ENCODE measurements at regions not wholly inside any gene's neighbourhood (a gene's known extent, or its start where the extent isn't known, plus 50 kb on each side); places are given as distances from the start of the nearest gene placed in this dataset.

DNA sequence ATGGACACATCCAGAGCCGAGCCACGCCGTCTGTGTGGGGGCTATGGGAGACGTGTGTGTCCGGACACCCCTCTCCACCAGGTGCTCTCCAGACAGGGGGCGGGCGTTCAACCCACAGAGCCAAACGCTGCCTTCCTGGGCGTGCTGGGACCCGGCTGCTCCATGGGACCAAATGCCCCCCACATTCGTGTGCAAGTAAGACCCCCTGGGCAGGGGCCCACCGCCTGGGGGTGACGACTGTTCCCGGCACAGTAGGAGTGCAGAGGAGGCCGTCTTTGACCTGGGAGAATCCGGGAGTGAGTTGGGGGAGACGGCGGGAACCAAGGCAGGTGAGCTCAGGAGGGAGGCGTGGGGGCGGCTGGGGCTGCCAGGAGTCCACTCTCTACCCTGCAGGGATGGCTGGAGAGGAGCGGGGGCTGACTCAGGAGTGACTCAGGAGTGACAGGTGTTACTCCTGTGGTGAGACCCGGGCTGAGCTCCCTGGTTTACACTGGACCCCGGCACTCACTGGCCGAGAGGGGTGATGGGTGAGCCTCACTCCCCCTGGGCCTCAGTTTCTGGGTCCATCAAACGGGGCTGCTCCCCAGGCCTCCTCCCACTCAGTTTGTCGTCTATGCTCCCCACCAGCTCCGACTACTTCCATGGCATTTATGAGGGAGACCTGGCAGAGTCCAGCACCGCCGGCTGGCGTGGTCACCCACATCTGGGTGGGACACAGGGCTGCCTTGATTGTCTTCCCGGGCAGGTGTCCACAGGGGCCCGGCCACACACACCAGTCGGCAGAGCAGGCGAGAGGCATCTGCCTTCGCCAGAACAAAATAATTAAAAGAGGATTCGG, 95.0 kb downstream of the MICALL2 start (continued):
- TF ChIP-seq, protein P1, sequence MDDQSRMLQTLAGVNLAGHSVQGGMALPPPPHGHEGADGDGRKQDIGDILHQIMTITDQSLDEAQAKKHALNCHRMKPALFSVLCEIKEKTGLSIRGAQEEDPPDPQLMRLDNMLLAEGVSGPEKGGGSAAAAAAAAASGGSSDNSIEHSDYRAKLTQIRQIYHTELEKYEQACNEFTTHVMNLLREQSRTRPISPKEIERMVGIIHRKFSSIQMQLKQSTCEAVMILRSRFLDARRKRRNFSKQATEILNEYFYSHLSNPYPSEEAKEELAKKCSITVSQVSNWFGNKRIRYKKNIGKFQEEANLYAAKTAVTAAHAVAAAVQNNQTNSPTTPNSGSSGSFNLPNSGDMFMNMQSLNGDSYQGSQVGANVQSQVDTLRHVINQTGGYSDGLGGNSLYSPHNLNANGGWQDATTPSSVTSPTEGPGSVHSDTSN (IDR thresholded peaks at IDR 0.05) = no peak

DNA sequence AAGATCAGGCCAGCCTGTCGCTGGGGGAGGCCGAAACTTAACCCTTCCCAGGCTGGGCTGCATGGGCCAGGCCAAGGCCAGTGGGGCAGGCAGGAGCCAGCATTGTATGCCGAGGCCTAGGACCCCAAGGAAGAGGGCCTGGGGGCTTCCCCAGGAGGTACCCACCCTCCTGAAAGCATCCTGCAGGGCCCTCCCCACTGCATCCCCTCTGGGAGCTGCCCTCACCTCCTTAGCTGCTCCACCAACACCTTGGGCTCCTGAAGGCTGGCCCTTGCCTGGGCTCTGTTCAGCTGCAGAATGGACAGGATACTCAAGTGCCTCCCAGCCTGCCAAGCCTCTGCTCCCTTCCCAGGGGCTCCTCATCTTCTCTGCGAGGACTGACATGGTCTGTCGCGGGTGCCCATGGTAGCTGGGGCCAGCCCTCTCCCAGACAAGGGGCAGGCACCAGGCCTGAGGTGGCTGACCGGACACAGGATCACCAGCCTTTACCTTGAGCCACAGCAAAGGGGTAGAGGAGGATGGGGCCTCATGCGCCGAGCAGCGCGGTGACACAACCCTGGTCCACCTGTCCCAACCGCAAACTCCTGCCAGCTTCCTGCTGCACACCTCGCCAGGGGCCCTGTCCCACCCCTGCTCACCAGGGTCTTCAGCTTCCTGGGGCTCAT, 94.2 kb downstream of the MICALL2 start:
- Histone ChIP-seq H3K36me3 (replicated peaks in 1 of 2; ENCODE audit: control insufficient read depth in 1 of 2, insufficient read depth in 2 of 2, low read length in 1 of 2) (no peaks in the 10 kb centered on the region), H3K79me2 (ENCODE audit: insufficient read depth) (no peaks in the 10 kb centered on the region), H3K4me2 (no peak overlapping the region), H4K20me1 (ENCODE audit: insufficient read depth) (peaks cover 6% of the 10 kb centered on the region; the same call in 1 of the 2 replicates), H3K4me1 (ENCODE audit: control insufficient read depth in 1 of 2, insufficient read depth in 2 of 2, low read depth in 1 of 2, low read length in 1 of 2) (no peaks in the 10 kb centered on the region), H3K27me3 (ENCODE audit: insufficient read depth) (peaks cover 97% of the 10 kb centered on the region), H3F3A (replicated peaks; ENCODE audit: insufficient read depth) (peaks cover 10% of the 10 kb centered on the region), H2AFZ (ENCODE audit: low read depth) (no peak overlapping the region), H3K4me3 (ENCODE audit: low read depth in 2 of 2, low read length in 1 of 2) (no peak overlapping the region), H3K9me3 (no peaks in the 10 kb centered on the region), H3K9ac (no peak overlapping the region), H3K9me2 (no peaks in the 10 kb centered on the region), H3K27ac (ENCODE audit: low read depth in 2 of 2, low read length in 1 of 2) (no peak overlapping the region)
- TF ChIP-seq YY1 (IDR thresholded peaks at IDR 0.05; ENCODE audit: low read depth) (no peak), RAD21 (IDR thresholded peaks at IDR 0.05; ENCODE audit: low read length) (no peak), GABPA (IDR thresholded peaks at IDR 0.05; ENCODE audit: low read depth) (no peak), SMC3 (IDR thresholded peaks at IDR 0.05; ENCODE audit: low read depth, low read length) (no peak), RXRA (IDR thresholded peaks at IDR 0.05; ENCODE audit: borderline replicate concordance, low read depth) (no peak), RFX5 (IDR thresholded peaks at IDR 0.05; ENCODE audit: low read length) (no peak), TEAD4 (IDR thresholded peaks at IDR 0.05; ENCODE audit: borderline replicate concordance, insufficient read depth) (no peak), RCOR1 (IDR thresholded peaks at IDR 0.05; ENCODE audit: low read length) (no peak), MXI1 (IDR thresholded peaks at IDR 0.05; ENCODE audit: low read depth, low read length) (no peak), FOSL2 (IDR thresholded peaks at IDR 0.05; ENCODE audit: borderline replicate concordance, low read depth) (no peak), SIN3A (IDR thresholded peaks at IDR 0.05; ENCODE audit: borderline replicate concordance, low read depth, low read length) (no peak), NFIC (IDR thresholded peaks at IDR 0.05; ENCODE audit: borderline replicate concordance) (no peak)
- TF ChIP-seq, protein P1 (IDR thresholded peaks at IDR 0.05) = no peak
- TF ChIP-seq, protein P2, sequence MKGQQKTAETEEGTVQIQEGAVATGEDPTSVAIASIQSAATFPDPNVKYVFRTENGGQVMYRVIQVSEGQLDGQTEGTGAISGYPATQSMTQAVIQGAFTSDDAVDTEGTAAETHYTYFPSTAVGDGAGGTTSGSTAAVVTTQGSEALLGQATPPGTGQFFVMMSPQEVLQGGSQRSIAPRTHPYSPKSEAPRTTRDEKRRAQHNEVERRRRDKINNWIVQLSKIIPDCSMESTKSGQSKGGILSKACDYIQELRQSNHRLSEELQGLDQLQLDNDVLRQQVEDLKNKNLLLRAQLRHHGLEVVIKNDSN (IDR thresholded peaks at IDR 0.05; ENCODE audit: borderline replicate concordance, low read depth) = no peak
- TF ChIP-seq, protein P3, sequence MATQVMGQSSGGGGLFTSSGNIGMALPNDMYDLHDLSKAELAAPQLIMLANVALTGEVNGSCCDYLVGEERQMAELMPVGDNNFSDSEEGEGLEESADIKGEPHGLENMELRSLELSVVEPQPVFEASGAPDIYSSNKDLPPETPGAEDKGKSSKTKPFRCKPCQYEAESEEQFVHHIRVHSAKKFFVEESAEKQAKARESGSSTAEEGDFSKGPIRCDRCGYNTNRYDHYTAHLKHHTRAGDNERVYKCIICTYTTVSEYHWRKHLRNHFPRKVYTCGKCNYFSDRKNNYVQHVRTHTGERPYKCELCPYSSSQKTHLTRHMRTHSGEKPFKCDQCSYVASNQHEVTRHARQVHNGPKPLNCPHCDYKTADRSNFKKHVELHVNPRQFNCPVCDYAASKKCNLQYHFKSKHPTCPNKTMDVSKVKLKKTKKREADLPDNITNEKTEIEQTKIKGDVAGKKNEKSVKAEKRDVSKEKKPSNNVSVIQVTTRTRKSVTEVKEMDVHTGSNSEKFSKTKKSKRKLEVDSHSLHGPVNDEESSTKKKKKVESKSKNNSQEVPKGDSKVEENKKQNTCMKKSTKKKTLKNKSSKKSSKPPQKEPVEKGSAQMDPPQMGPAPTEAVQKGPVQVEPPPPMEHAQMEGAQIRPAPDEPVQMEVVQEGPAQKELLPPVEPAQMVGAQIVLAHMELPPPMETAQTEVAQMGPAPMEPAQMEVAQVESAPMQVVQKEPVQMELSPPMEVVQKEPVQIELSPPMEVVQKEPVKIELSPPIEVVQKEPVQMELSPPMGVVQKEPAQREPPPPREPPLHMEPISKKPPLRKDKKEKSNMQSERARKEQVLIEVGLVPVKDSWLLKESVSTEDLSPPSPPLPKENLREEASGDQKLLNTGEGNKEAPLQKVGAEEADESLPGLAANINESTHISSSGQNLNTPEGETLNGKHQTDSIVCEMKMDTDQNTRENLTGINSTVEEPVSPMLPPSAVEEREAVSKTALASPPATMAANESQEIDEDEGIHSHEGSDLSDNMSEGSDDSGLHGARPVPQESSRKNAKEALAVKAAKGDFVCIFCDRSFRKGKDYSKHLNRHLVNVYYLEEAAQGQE (IDR thresholded peaks at IDR 0.05; ENCODE audit: low read depth, low read length) = no peak
- peak; percentile 33 for DNase-seq
- WGBS (ENCODE audit: low lambda C conversion rate) = 51% methylated on average over 13 of the region's 13 CpGs
- CTCF ChIA-PET = interaction anchor here (0.8 to 1.4 kb wide), 5 partner anchors 10 to 189 kb away, joined by 3 to 4 read pairs (median 3); no protein-coding TSS in a partner anchor
- POLR2A ChIA-PET = no interaction called here
